C4-2B (cell line): ENCODE measurements at regions not wholly inside any gene's neighbourhood (a gene's known extent, or its start where the extent isn't known, plus 50 kb on each side); places are given as distances from the start of the nearest gene placed in this dataset.

ENCODE experiments used
- CTCF ChIP-seq: fragments of 450-650 bp; conservative IDR thresholded peaks from 2 replicates; pipeline ENCODE4 v1.5.1; 2017; ENCODE audit warnings: mild to moderate bottlenecking
- ZFX ChIP-seq: fragments of 450-650 bp; IDR thresholded peaks from 2 replicates; pipeline ENCODE4 v1.6.1; 2017

DNA sequence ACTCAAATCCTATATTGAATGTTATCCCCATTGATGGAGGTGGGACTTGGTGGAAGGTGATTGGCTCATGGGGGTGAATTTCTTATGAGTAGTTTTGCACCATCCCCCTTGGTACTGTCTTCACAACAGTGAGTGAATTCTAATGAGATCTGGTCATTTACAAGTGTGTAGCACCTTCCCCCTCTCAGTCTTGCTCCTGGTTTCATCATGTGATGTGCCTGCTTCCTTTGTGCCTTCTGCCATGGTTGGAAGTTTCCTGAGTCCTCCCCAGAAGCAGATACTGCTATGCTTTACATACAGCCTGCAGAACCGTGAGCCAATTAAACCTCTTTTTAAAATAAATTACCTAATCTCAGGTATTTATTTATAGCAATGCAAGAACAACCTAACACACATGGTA is 302.4 kb upstream of the KITLG start:
- TF ChIP-seq CTCF (no peak), ZFX (no peak)
